Fibroblast of peridontal ligament (primary cell): ENCODE measurements at regions not wholly inside any gene's neighbourhood (a gene's known extent, or its start where the extent isn't known, plus 50 kb on each side); places are given as distances from the start of the nearest gene placed in this dataset.
"Not testable (repeated sequence)": the region's sequence is repeated elsewhere in the genome, so short reads cannot be mapped to it uniquely, and the experiment has no call there.

Experiments
- DNase-seq: peaks from one replicate; pipeline ENCODE4 v3.0.0-alpha.2; 2010; ENCODE audit errors: extremely low read depth

- DNase-seq: no peak
Observed at GRCh38 chr4:60953826-60954225, 246.3 kb upstream of the ADGRL3 start.

- DNase-seq: no peak
Observed at GRCh38 chr4:60962286-60962685, 237.8 kb upstream of the ADGRL3 start.

DNA sequence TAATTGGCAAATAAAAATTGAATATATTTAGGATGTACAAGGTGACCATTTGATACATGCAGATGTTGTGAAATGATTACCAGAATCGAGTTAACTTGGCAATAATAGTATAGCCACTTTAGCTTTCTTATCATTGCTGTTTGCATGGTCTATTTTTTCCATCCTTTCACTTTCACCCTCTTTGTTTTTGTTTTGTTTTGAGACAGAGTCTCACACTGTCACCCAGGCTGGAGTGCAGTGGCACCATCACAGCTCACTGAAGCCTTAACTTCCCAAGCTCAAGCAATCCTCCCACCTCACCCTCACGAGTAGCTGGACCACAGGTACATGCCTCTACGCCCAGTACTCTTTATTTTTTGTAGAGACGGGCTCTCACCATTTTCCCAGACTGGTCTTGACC is 218.6 kb upstream of the ADGRL3 start:
- DNase-seq: no peak

GRCh38 chr4:60989141-60989540 is 211.0 kb upstream of the ADGRL3 start:
- no peak for DNase-seq

DNA sequence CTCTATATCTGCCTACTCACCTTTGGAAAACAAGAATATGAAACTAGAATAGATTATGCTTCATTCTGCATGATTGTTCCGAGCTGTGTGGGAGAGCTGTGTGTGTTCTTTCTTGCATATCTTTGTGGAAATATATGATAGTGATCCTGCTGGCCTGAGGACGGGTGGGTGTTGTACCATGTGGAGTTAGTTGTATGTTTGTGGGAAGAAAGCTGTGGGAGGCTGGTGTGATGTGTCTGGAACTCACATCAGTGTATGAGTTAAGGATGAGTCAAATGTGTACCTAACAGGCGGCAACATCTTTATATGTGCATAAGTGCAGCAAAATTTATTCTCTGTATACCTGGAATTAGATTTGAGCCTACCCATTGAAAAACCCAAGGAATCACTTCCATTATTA is 208.1 kb upstream of the ADGRL3 start:
- no peak for DNase-seq

DNA sequence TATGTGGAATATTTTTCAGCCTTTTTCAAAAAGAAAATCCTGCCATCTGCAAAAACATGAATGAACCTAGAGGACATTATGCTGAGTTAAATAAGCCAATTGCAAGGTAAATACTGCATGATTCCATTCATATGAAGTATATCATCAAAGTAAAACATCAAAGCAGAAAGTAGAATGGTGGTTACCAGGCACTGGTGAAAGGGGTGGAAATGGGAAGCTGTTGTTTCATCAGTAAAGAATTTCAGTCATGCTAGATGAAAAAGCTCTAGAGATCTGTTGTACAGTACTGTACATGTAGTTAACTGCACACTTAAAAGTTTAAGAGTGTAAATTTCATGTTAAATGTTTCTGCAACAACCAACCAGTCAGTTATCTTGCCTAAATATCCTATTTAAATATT is 196.8 kb upstream of the ADGRL3 start:
- no peak for DNase-seq

DNA sequence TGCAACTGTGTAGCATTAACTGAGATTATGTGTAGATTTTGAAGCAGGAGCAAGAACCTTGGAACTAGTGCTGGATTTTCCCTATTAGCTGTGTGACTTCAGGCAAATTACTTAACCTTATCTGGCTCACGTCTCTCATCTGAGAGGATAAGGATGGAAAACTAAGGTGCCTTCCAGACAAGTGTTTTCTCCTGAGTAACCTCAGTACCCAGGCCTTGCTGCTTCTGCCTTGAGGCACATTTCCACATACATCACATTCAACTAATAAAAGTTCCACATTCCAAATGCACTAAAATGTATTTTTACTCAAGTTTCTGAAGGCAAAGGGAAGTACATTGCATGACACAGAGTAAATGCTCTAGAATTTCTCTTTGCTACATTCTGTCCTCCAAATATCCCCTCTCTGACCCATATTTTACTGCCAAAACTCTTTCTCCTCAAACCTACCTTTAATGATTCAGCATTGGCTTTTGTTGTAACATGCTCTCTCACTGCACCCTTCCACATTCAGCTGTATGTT is 195.4 kb upstream of the ADGRL3 start:
- DNase-seq: no peak

GRCh38 chr4:61011051-61011450 is 189.1 kb upstream of the ADGRL3 start:
- DNase-seq: no peak

GRCh38 chr4:61011936-61012335 is 188.2 kb upstream of the ADGRL3 start:
- not testable (repeated sequence) for DNase-seq

GRCh38 chr4:61024610-61025009 is 175.5 kb upstream of the ADGRL3 start:
- no peak for DNase-seq

GRCh38 chr4:61027939-61028338 is 172.2 kb upstream of the ADGRL3 start:
- DNase-seq: no peak

- DNase-seq: no peak
Observed at GRCh38 chr4:61036071-61036684, 163.9 kb upstream of the ADGRL3 start.

DNA sequence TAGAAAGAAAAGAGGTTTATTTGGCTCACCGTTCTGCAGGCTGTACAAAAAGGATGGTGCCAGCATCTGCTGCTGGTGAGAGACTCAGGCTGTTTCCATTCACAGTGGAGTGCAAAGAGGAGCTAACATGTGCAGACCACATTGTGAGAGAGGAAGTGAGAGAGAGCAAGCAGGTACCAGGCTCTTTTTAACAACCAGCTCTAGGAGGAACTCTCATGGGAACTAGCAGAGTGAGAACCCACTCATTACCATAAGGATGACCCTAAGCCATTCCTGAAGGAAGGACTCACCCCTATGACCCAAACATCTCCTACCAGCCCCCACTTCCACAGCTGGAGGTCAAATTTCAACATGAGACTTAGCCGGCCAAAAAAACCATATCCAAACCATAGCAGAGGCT is 158.6 kb upstream of the ADGRL3 start:
- no peak for DNase-seq

DNA sequence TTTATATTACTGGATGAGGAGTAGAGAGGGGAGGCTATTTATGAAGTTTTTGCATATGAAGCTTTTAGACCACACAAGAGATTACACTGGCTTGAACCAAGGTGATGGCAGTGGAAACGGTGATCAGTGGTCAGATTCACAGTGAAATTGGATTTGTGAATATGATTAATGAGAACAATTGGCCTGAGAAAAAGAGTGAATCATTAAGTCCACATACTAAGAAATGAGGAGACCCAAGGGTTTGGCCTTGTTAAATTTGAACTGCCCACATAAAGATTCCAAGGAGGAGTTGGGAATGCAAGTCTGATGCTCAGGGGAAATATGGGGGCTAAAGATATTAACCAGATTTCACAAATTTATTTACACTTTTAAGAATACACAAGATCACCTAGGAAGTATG is 155.3 kb upstream of the ADGRL3 start:
- no peak for DNase-seq

GRCh38 chr4:61049018-61049417 is 151.1 kb upstream of the ADGRL3 start:
- no peak for DNase-seq

GRCh38 chr4:61067381-61067780 is 132.7 kb upstream of the ADGRL3 start:
- no peak for DNase-seq

GRCh38 chr4:61068060-61068459 is 132.1 kb upstream of the ADGRL3 start:
- no peak for DNase-seq

DNA sequence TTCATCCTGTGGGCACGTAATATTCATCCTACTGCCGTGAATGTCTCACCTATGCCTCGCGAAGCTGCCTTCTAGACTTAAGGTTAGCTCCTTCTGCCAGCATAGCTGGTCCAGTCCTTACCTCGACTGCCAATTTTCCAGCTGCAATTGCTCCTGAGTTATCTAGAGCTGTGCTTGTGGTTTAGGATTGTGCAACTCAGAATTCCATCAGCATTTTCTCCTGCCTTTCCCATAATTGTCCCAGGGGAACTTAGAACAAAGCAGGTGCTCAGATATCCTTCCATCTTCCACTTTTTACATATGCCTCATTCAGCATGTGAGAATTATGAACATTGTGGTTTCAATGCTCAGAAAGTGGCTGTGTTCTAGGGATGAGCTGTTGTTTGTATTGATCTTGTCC is 131.4 kb upstream of the ADGRL3 start:
- no peak for DNase-seq

DNA sequence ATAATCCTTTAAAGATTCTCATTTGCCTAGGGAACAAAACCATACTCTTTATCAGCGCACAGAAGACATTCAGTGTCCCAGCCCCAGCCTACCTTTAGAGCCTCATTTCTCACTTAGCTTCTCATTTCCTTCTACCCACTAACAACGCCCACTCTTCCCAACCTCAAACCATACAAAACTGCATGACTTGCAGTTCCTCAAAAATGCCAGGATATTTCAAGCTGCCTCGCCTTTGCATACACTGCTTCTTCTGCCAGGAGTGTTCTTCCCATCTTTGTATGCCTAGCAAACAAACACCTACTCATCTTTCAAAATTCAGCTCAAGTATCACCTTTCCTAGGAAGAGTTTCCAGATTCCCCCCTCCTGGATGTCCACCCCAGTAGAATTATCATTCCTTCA is 129.9 kb upstream of the ADGRL3 start:
- DNase-seq: no peak

GRCh38 chr4:61079427-61079826 is 120.7 kb upstream of the ADGRL3 start:
- DNase-seq: no peak

- no peak for DNase-seq
Observed at GRCh38 chr4:61079976-61080375, 120.2 kb upstream of the ADGRL3 start.

DNA sequence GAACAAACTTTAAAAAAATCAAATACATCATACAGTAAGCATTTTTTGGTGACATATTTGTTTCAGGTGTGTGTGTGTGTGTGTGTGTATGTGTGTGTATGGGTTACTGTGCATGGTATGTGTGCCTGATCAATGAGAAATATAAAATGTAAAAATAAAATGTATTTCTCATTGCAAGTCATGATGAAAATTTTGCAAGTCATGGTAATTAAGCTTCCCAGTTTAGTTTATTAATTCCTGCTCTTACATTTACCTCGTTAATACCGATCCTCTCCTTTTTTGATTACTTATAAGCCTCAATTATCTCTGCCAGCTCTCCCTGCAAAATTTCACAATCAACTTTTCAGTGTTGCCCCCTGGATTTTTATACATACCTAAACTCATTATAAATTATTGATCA is 114.6 kb upstream of the ADGRL3 start:
- DNase-seq: no peak

DNA sequence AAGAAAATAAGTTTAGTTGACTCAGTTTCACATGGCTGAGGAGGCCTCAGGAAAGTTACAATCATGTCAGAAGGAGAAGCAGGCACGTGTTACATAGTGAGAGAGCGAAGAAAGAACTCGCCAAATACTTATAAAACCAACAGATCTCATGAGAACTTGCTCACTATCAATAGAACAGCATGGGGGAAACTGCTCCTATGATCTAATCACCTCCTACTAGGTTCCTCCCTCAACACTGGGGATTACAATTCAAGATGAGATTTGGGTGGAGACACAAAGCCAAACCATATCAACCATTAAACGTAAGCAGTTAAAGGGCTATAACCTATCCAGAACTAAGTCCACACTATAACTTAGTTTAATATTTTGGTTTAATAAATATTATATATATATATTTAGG is 113.8 kb upstream of the ADGRL3 start:
- DNase-seq: no peak

DNA sequence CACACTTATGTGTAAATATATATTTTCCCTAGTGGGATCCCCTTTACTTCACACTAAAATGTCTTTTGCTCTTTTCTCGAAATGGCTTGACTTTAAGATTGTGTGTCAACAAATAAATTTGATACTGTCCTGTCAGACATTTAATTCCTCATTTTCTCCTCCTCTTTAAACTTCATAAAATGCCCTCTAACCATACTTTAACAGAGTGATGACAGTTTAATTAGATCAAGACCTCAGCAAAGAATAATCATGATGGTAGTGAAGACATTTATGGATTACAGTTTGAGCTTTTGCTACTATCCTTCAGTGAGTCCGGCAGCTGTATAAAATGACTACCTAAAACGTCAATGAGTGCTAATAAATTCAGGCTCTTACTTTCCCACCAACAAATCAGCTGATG is 113.1 kb upstream of the ADGRL3 start:
- no peak for DNase-seq
